ENCODE measurements at regions not wholly inside any gene's neighbourhood (a gene's known extent, or its start where the extent isn't known, plus 50 kb on each side); places are given as distances from the start of the nearest gene placed in this dataset.
"Not testable (repeated sequence)": the region's sequence is repeated elsewhere in the genome, so short reads cannot be mapped to it uniquely, and the experiment has no call there.

DNA sequence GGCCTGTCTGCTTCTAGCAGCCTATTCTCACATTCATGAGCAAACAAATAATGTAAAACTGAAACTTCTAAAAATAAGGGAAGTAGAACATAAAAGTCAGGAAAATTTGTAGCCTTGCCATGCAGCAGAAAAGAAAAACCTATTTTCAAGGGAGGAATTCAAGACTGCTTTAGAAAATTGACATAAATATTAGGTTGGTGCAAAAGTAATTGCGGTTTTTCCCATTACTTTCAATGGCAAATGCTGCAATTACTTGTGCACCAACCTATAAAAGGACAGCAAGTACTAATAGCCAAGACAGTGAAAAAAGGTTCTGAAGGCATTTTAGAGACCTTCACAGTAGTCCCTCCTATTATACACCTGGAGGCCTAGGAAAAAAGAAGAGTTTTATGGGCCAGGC lies 457.8 kb downstream of the KLHL4 start:
- H3K9me3 ChIP-seq: peaks cover 0 to 5% (median 0%) of the 10 kb centered on the region in 11 donors
- no peaks in the 10 kb centered on the region for H3K4me1 ChIP-seq
- H3K27me3 ChIP-seq: no peaks in the 10 kb centered on the region
- no peak overlapping the region for H3K4me3 ChIP-seq
- H3K36me3 ChIP-seq: no peaks in the 10 kb centered on the region
- intact Hi-C loops (cut with DNase I): no loop called here
- no peak for ATAC-seq
- TF ChIP-seq, protein P1, sequence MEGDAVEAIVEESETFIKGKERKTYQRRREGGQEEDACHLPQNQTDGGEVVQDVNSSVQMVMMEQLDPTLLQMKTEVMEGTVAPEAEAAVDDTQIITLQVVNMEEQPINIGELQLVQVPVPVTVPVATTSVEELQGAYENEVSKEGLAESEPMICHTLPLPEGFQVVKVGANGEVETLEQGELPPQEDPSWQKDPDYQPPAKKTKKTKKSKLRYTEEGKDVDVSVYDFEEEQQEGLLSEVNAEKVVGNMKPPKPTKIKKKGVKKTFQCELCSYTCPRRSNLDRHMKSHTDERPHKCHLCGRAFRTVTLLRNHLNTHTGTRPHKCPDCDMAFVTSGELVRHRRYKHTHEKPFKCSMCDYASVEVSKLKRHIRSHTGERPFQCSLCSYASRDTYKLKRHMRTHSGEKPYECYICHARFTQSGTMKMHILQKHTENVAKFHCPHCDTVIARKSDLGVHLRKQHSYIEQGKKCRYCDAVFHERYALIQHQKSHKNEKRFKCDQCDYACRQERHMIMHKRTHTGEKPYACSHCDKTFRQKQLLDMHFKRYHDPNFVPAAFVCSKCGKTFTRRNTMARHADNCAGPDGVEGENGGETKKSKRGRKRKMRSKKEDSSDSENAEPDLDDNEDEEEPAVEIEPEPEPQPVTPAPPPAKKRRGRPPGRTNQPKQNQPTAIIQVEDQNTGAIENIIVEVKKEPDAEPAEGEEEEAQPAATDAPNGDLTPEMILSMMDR (IDR thresholded peaks at IDR 0.05): no peak
- DNase-seq: no peak
- 93 to 100% methylated on average over 1 of the region's 1 CpG for WGBS, 2 donors
- no peak overlapping the region for H3K27ac ChIP-seq

GRCh38 chrX:88007873-88008272 lies 490.3 kb downstream of the KLHL4 start:
- H3K9me3 ChIP-seq: peaks cover 0 to 19% (median 0%) of the 10 kb centered on the region in 11 donors
- ATAC-seq, H3K27me3 ChIP-seq, DNase-seq, H3K36me3 ChIP-seq, H3K27ac ChIP-seq, H3K4me1 ChIP-seq, H3K4me3 ChIP-seq: not testable (repeated sequence)
- intact Hi-C loops (cut with DNase I): loop anchor here in 1 of 10 donors (10.0 kb wide), 1 partner anchor 57 kb away; no protein-coding TSS in a partner anchor
- WGBS, 2 donors: 84 to 89% methylated on average over 3 of the region's 3 CpGs

DNA sequence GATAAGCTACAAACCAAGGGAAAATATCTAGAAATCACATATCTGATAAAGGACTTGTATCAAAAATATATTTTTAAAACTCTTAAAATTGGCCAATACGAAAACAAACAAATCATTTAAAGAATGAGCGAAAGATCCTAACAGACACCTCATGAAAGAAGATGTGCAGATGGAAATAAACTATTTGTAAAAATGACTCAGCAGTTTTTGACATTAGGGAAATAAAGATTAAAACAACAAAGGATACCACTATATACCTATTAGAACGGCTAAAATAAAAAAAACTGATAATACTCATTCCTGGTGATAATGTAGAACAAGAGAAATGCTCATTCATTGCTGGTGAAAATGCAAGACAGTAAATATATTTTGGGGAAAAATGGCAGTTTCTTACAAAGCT lies 506.4 kb downstream of the KLHL4 start:
- intact Hi-C loops (cut with DNase I): no loop called here
- Histone ChIP-seq H3K4me3 (no peak overlapping the region), H3K27me3 (no peaks in the 10 kb centered on the region), H3K9me3 (no peaks in the 10 kb centered on the region), H3K36me3 (no peaks in the 10 kb centered on the region), H3K27ac (no peak overlapping the region), H3K4me1 (no peaks in the 10 kb centered on the region)
- ATAC-seq (no peak), DNase-seq (no peak)
- TF ChIP-seq, protein P1 (IDR thresholded peaks at IDR 0.05): no peak
- WGBS, 2 donors: 83 to 87% methylated on average over 3 of the region's 3 CpGs

GRCh38 chrX:88072339-88073030 lies 554.9 kb downstream of the KLHL4 start:
- H3K9me3 ChIP-seq: no peaks in the 10 kb centered on the region
- ATAC-seq (no peak), DNase-seq (no peak)
- TF ChIP-seq, protein P1 (IDR thresholded peaks at IDR 0.05): no peak
- no peaks in the 10 kb centered on the region for H3K36me3 ChIP-seq
- H3K27me3 ChIP-seq: peaks cover 0 to 4% (median 0%) of the 10 kb centered on the region in 7 donors
- H3K27ac ChIP-seq: no peak overlapping the region
- no peak overlapping the region for H3K4me3 ChIP-seq
- no peaks in the 10 kb centered on the region for H3K4me1 ChIP-seq
- intact Hi-C loops (cut with DNase I): no loop called here
- 93 to 96% methylated on average over 2 of the region's 2 CpGs for WGBS, 2 donors

GRCh38 chrX:88101968-88102367 lies 584.4 kb downstream of the KLHL4 start:
- 11 to 17% methylated on average over 2 of the region's 2 CpGs for WGBS, 2 donors
- Histone ChIP-seq H3K4me3 (no peak overlapping the region), H3K4me1 (no peaks in the 10 kb centered on the region), H3K9me3 (no peaks in the 10 kb centered on the region), H3K27ac (no peak overlapping the region), H3K27me3 (peaks cover 0 to 7% (median 0%) of the 10 kb centered on the region in 7 donors), H3K36me3 (no peaks in the 10 kb centered on the region)
- TF ChIP-seq, protein P1 (IDR thresholded peaks at IDR 0.05): no peak
- DNase-seq: no peak
- no peak for ATAC-seq
- intact Hi-C loops (cut with DNase I): no loop called here

Data from heart right ventricle (tissue), 16 donors.